ENCODE measurements at regions not wholly inside any gene's neighbourhood (a gene's known extent, or its start where the extent isn't known, plus 50 kb on each side); places are given as distances from the start of the nearest gene placed in this dataset.

- Histone ChIP-seq H2AFZ (ENCODE audit: low read depth, low read length) (no peak overlapping the region), H3K4me2 (ENCODE audit: low read length) (no peak overlapping the region), H4K20me1 (ENCODE audit: insufficient read depth, low read length) (no peaks in the 10 kb centered on the region), H3K9ac (ENCODE audit: low read length) (no peak overlapping the region), H3K4me3 (ENCODE audit: low read length) (no peak overlapping the region), H3K27ac (ENCODE audit: low read length) (no peak overlapping the region), H3K79me2 (ENCODE audit: low read length) (no peaks in the 10 kb centered on the region), H3K4me1 (ENCODE audit: low read length) (no peaks in the 10 kb centered on the region), H3K27me3 (ENCODE audit: low read depth, low read length) (no peaks in the 10 kb centered on the region), H3K36me3 (replicated peaks; ENCODE audit: low read depth, low read length) (no peaks in the 10 kb centered on the region), H3K9me3 (ENCODE audit: insufficient read depth, low read length) (no peaks in the 10 kb centered on the region)
- TF ChIP-seq EZH2phosphoT487 (IDR thresholded peaks at IDR 0.05; ENCODE audit: low read depth) (no peak), CTCF (IDR thresholded peaks at IDR 0.05; ENCODE audit: low read depth, low read length) (no peak)
Measured at GRCh38 chr18:73156117-73156516, 288.3 kb upstream of the NETO1 start.

- Histone ChIP-seq H3K4me2 (ENCODE audit: low read length) (no peak overlapping the region), H3K27me3 (ENCODE audit: low read depth, low read length) (no peaks in the 10 kb centered on the region), H3K4me3 (ENCODE audit: low read length) (no peak overlapping the region), H3K79me2 (ENCODE audit: low read length) (no peaks in the 10 kb centered on the region), H3K9me3 (ENCODE audit: insufficient read depth, low read length) (no peaks in the 10 kb centered on the region), H3K36me3 (replicated peaks; ENCODE audit: low read depth, low read length) (no peaks in the 10 kb centered on the region), H3K4me1 (ENCODE audit: low read length) (no peaks in the 10 kb centered on the region), H4K20me1 (ENCODE audit: insufficient read depth, low read length) (no peaks in the 10 kb centered on the region), H2AFZ (ENCODE audit: low read depth, low read length) (no peak overlapping the region), H3K9ac (ENCODE audit: low read length) (no peak overlapping the region), H3K27ac (ENCODE audit: low read length) (no peak overlapping the region)
- TF ChIP-seq CTCF (IDR thresholded peaks at IDR 0.05; ENCODE audit: low read depth, low read length), result no peak
- TF ChIP-seq EZH2phosphoT487 (IDR thresholded peaks at IDR 0.05; ENCODE audit: low read depth), result no peak
Measured at GRCh38 chr18:73153271-73153670, 285.5 kb upstream of the NETO1 start.

- Histone ChIP-seq H2AFZ (ENCODE audit: low read depth, low read length) (no peak overlapping the region), H3K4me3 (ENCODE audit: low read length) (no peak overlapping the region), H3K36me3 (replicated peaks; ENCODE audit: low read depth, low read length) (no peaks in the 10 kb centered on the region), H3K4me1 (ENCODE audit: low read length) (no peaks in the 10 kb centered on the region), H3K27me3 (ENCODE audit: low read depth, low read length) (no peaks in the 10 kb centered on the region), H3K9ac (ENCODE audit: low read length) (no peak overlapping the region), H3K4me2 (ENCODE audit: low read length) (no peak overlapping the region), H4K20me1 (ENCODE audit: insufficient read depth, low read length) (no peaks in the 10 kb centered on the region), H3K9me3 (ENCODE audit: insufficient read depth, low read length) (no peaks in the 10 kb centered on the region), H3K27ac (ENCODE audit: low read length) (no peak overlapping the region), H3K79me2 (ENCODE audit: low read length) (no peaks in the 10 kb centered on the region)
- TF ChIP-seq EZH2phosphoT487 (IDR thresholded peaks at IDR 0.05; ENCODE audit: low read depth), result no peak
- TF ChIP-seq CTCF (IDR thresholded peaks at IDR 0.05; ENCODE audit: low read depth, low read length), result no peak
Measured at GRCh38 chr18:73151086-73151485, 283.3 kb upstream of the NETO1 start.

- Histone ChIP-seq H3K4me1 (ENCODE audit: low read length) (no peaks in the 10 kb centered on the region), H3K9me3 (ENCODE audit: insufficient read depth, low read length) (no peaks in the 10 kb centered on the region), H3K4me3 (ENCODE audit: low read length) (no peak overlapping the region), H3K27me3 (ENCODE audit: low read depth, low read length) (no peaks in the 10 kb centered on the region), H3K79me2 (ENCODE audit: low read length) (no peaks in the 10 kb centered on the region), H4K20me1 (ENCODE audit: insufficient read depth, low read length) (no peaks in the 10 kb centered on the region), H2AFZ (ENCODE audit: low read depth, low read length) (no peak overlapping the region), H3K36me3 (replicated peaks; ENCODE audit: low read depth, low read length) (no peaks in the 10 kb centered on the region), H3K27ac (ENCODE audit: low read length) (no peak overlapping the region), H3K4me2 (ENCODE audit: low read length) (no peak overlapping the region), H3K9ac (ENCODE audit: low read length) (no peak overlapping the region)
- TF ChIP-seq CTCF (IDR thresholded peaks at IDR 0.05; ENCODE audit: low read depth, low read length), result no peak
- no peak for TF ChIP-seq EZH2phosphoT487 (IDR thresholded peaks at IDR 0.05; ENCODE audit: low read depth)
Measured at GRCh38 chr18:73150199-73150598, 282.4 kb upstream of the NETO1 start.

Data from OCI-LY3 (cell line).